RCC 7860 (cell line): ENCODE measurements at regions not wholly inside any gene's neighbourhood (a gene's known extent, or its start where the extent isn't known, plus 50 kb on each side); places are given as distances from the start of the nearest gene placed in this dataset.
A peak's percentile ranks its signal among the peaks of the same experiment; 100 is the strongest.
"Not testable (repeated sequence)": the region's sequence is repeated elsewhere in the genome, so short reads cannot be mapped to it uniquely, and the experiment has no call there.

Source experiments
- DNase-seq: peaks from one replicate; pipeline ENCODE4 v3.0.0-alpha.2; 2015; ENCODE audit warnings: low spot score
- FAIRE-seq: peaks from 2 replicates; lab custom pipeline; 2012; peaks lifted over from hg19 to GRCh38; lab: Jason Lieb, UNC

- DNase-seq (no peak), FAIRE-seq (no peak)
Measured at GRCh38 chr13:66237411-66238062, 992.6 kb downstream of the PCDH9 start.

GRCh38 chr13:66234159-66234558, 996.0 kb downstream of the PCDH9 start:
- FAIRE-seq, result no peak
- DNase-seq, result no peak

DNA sequence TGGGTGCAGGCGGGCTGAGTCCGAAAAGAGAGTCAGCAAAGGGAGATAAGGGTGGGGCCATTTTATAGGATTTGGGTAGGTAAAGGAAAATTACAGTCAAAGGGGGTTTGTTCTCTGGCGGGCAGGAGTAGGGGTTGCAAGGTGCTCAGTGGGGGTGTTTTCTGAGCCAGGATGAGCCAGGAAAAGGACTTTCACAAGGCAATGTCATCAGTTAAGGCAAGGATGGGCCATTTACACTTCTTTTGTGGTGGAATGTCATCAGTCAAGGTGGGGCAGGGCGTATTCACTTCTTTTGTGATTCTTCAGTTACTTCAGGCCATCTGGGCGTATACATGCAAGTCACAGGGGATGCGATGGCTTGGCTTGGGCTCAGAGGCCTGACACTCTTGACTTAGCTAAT, 998.2 kb downstream of the PCDH9 start:
- FAIRE-seq, DNase-seq: not testable (repeated sequence)

- DNase-seq, result no peak
- FAIRE-seq, result no peak
Measured at GRCh38 chr13:66225072-66225471, 1005.1 kb downstream of the PCDH9 start.

DNA sequence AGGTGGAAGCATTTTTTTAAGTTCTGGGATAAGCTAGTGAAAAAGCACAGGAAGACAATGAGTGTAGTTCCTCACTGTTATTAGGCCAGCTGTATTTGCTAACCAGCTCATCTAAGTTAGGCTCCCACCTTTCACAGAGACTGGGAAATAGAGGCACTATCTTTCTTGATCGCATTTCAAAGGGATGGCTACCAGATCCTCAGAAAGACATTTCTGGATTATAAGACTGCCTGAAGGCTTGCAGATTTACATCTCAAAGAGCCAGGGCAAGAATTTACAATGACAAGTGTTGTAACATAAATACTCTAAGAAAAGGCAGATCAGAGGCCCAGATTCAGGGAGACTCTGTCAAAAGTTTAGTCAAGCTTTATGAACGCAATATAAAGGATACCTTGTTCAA, 1005.5 kb downstream of the PCDH9 start:
- FAIRE-seq (no peak), DNase-seq (no peak)

GRCh38 chr13:66222926-66223325, 1007.2 kb downstream of the PCDH9 start:
- DNase-seq (no peak), FAIRE-seq (no peak)

- DNase-seq (no peak), FAIRE-seq (no peak)
Measured at GRCh38 chr13:66222127-66222526, 1008.0 kb downstream of the PCDH9 start.

- FAIRE-seq, result no peak
- DNase-seq, result no peak
Measured at GRCh38 chr13:66219506-66219905, 1010.6 kb downstream of the PCDH9 start.

GRCh38 chr13:66218583-66218982, 1011.6 kb downstream of the PCDH9 start:
- DNase-seq (no peak), FAIRE-seq (no peak)

DNA sequence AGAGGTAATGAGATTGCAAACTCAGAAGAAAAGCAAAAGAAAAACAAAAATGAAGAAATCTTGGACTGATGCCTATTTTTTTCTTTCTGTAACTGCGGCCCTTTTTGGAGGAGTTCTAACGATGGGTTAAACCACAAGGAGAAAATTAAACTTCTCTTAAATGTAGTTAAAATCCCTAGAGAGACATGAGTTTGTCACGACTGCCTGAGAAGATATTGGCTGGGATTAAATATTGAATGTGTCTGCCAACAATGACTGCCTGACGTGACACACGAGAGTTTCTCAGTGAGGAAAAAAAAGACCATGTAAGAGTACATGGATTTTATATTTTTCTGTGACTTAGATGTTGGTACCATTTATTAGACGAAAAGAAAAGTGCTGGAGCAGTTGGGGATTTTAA, 1013.4 kb downstream of the PCDH9 start:
- DNase-seq, result no peak
- no peak for FAIRE-seq

DNA sequence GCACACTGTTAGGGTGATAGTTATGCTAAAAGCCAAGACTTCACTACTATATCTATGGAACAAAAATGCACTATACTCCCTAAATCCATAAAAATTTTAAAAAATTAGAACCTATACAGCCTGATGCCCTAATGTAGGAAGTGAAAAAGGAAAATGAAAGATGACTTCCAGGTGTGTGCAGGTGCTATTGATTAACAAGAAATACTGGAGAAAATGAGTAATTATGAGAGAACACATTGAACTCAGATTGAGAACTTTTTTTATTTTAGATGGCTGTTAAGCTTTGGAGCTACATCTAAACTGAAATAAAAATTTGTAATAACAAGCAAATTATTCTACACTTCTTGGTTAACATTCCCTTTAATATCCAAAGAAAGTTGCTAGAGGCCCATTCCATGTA, 1015.7 kb downstream of the PCDH9 start:
- no peak for FAIRE-seq
- DNase-seq, result no peak

DNA sequence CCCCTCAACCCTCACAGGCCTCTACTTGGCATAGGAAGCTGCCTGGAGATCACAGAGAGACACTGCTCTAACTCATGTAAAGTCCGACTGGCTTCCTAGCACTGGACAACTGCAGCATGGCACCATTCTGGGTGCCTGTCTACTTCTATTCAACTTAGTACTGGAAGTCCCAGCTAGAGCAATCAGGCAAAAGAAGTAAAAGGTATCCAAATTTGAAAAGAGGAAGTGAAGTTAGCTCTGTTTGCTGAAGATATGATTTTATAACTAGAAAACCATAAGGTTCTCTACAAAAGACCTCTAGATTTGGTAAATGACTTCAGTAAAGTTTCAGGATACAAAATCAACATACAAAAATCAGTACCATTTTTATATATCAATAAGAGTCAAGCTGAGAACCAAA, 1017.6 kb downstream of the PCDH9 start:
- DNase-seq (no peak), FAIRE-seq (no peak)

- FAIRE-seq (peak; percentile 76), DNase-seq (peak; percentile 69)
Measured at GRCh38 chr13:66210677-66211076, 1019.5 kb downstream of the PCDH9 start.

GRCh38 chr13:66208589-66208988, 1021.5 kb downstream of the PCDH9 start:
- DNase-seq, result no peak

DNA sequence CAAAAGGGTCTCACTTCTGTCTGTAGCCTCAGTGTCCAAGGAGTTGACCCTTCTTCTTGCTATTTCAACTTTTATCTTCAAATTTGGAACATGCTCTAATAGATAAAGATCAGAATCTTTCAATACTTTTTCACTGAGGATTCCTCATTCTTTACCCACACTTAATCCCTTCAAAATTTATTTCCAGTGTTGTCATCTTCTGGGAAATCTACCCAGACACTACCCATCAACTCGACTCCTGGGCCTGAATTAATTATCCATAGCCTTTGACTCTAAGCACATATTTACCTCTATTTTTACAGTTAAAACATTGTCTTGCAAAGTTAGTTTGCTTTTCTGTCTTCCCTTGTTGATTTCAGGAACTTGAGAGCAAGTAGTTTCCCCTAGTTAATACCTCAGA, 1022.5 kb downstream of the PCDH9 start:
- DNase-seq (no peak), FAIRE-seq (no peak)

More at GRCh38 chr13:66208589-66208988, 1021.5 kb downstream of the PCDH9 start:
- FAIRE-seq, result no peak

- no peak for DNase-seq
- no peak for FAIRE-seq
Measured at GRCh38 chr13:66205807-66206206, 1024.3 kb downstream of the PCDH9 start.

DNA sequence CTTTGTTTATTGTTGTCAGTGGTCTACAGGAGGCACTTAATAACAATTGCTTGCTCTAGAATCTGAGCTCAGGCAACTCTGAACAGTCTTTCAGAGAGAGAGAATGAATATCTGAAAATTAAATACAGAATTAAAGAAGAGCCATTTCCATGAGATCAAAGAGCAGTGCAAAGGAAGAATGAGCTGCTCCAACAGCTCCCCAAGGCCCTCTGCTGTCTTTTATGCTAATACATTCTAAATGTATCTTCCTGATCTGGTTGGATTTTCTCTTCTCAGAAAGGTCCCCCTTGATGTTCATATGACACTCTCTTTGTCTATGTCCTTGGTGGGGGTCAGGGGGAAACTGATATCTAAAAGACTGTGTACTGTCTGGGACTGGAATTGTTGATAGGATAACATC, 1029.6 kb downstream of the PCDH9 start:
- FAIRE-seq (no peak), DNase-seq (no peak)

DNA sequence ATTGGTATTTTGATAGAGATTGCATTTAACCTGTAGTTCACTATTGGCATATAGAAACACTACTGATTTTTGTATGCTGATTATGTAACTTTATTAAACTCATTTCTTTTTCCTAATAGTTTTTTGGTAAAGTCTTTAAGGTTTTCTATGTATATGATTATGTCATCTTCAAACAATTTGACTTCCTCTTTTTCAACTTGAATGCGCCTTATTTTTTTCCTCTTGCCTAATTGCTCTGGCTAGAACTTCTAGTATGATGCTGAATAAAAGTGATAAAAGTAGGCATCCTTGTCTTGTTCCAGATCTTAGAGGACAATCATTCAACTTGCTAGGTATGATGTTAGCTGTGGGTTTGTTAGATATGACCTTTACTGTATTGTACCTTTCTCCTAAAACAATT, 1034.9 kb downstream of the PCDH9 start:
- DNase-seq, result no peak
- FAIRE-seq, result no peak

- FAIRE-seq, result no peak
- no peak for DNase-seq
Measured at GRCh38 chr13:66189986-66190385, 1040.2 kb downstream of the PCDH9 start.

DNA sequence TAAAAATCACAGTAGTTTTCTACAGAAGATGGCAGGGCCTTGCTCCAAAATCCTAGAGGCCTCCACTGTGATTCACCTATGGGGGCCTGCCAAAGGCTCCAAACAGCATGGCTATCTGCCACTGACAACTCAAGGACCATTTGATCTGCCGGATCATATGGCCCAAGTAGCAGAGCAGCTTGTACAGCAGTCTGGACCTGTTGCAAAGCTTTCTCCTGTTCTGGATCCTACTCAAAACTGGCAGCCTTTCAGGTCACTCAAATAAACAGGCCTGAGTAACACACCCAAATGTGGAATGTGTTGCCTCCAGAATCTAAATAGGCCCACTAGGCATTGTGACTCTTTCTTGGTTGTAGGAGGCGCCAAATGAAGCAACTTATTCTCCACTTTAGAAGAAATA, 1049.3 kb downstream of the PCDH9 start:
- DNase-seq, result no peak
- FAIRE-seq, result no peak

DNA sequence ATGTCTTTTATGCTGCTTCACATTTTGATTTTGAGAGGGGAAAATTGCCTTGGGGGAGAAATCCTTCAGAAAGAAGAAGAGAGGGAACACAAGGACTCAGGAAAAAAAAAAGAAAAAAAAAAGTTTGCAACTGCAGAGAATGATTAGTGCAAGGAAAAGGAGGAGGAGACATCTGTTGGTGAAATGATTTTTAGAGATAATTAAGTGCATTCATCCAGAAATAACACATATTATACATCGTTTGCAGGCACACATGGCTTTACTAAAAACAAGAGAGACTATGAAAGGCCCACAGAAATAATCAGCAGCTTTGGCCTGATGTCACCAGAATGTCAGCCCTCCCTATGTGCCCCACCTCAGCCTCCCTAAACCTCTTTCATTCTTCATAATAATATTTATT, 1058.2 kb downstream of the PCDH9 start:
- FAIRE-seq (no peak), DNase-seq (no peak)

- DNase-seq, result no peak
- no peak for FAIRE-seq
Measured at GRCh38 chr13:66162470-66162869, 1067.7 kb downstream of the PCDH9 start.

- FAIRE-seq, result no peak
- no peak for DNase-seq
Measured at GRCh38 chr13:66159511-66159910, 1070.6 kb downstream of the PCDH9 start.
